B cell (primary cell): ENCODE measurements at regions not wholly inside any gene's neighbourhood (a gene's known extent, or its start where the extent isn't known, plus 50 kb on each side); places are given as distances from the start of the nearest gene placed in this dataset.

ENCODE experiments used
- ATAC-seq: fragments of 200-7000 bp; cut with Tn5 transposase; one replicate; pipeline ENCODE4 v1.10.0; 2021; ENCODE audit warnings: low read depth, mild to moderate bottlenecking, moderate number of reproducible peaks, moderate library complexity
- CTCF ChIA-PET: fragments of 350-600 bp; sonication (Branson Sonifier 250); formaldehyde crosslinking; loops from one replicate; lab custom pipeline; 2021; ENCODE audit warnings: antibody characterized with exemption, inconsistent platforms; lab: Charles Lee
- POLR2A ChIA-PET: fragments of 350-600 bp; sonication (Branson Sonifier 250); formaldehyde crosslinking; loops from one replicate; lab custom pipeline; 2021; ENCODE audit warnings: antibody characterized with exemption; lab: Charles Lee
- DNase-seq: peaks from one replicate; pipeline ENCODE4 v3.0.0; 2013
- H2AFZ ChIP-seq: 2 replicates; pipeline ENCODE4 v1.6.1; 2012; ENCODE audit warnings: mild to moderate bottlenecking, low read depth, low read length; ENCODE audit not compliant: insufficient read depth, poor library complexity, severe bottlenecking
- H3K27ac ChIP-seq, 2 donors: 1 replicate in 1 of 2; 2 replicates in 1 of 2; pipeline ENCODE4 v1.5.1; 2012 to 2013; ENCODE audit warnings: low read length in 2 of 2, mild to moderate bottlenecking in 2 of 2, moderate library complexity in 1 of 2
- H3K27me3 ChIP-seq, 4 experiments: fragments of 200-600 bp in 1 of 4; sonication (generic) in 1 of 4; replicated peaks in 1 of 4; 1 replicate in 2 of 4; 2 replicates in 2 of 4; pipeline versions ENCODE4 v1.6.1 to v1.7.0; 2013 to 2016; ENCODE audit warnings: low read length in 3 of 4, mild to moderate bottlenecking in 2 of 4, mixed read lengths in 1 of 4, moderate library complexity in 1 of 4; ENCODE audit not compliant: insufficient read depth in 4 of 4, control insufficient read depth in 3 of 4; ENCODE audit errors: control extremely low read depth in 1 of 4
- H3K36me3 ChIP-seq, 2 experiments: replicated peaks in 1 of 2; 1 replicate in 1 of 2; 2 replicates in 1 of 2; pipeline versions ENCODE4 v1.6.1 to v1.7.1; 2013; ENCODE audit warnings: low read length in 1 of 2; ENCODE audit not compliant: insufficient read depth in 2 of 2, control insufficient read depth in 1 of 2; ENCODE audit errors: control extremely low read depth in 1 of 2, extremely low read depth in 1 of 2
- H3K4me1 ChIP-seq, 2 donors: fragments of 200-600 bp in 1 of 2; sonication (generic) in 1 of 2; 1 replicate in 1 of 2; 2 replicates in 1 of 2; pipeline versions ENCODE4 v1.5.1 to v1.6.1; 2013 to 2017; ENCODE audit warnings: low read length in 2 of 2; ENCODE audit not compliant: control insufficient read depth in 2 of 2, insufficient read depth in 2 of 2
- H3K4me2 ChIP-seq: replicated peaks from 2 replicates; pipeline ENCODE3; 2012; ENCODE audit warnings: mild to moderate bottlenecking, low read depth, low read length; ENCODE audit not compliant: poor library complexity, severe bottlenecking
- H3K4me3 ChIP-seq, 5 experiments: fragments of 200-600 bp in 1 of 5; sonication (generic) in 1 of 5; 1 replicate in 3 of 5; 2 replicates in 2 of 5; pipeline versions ENCODE4 v1.5.1 to v1.7.0; 2011 to 2016; ENCODE audit warnings: low read length in 4 of 5, mild to moderate bottlenecking in 4 of 5, low read depth in 2 of 5, control low read depth in 1 of 5, moderate library complexity in 1 of 5; ENCODE audit not compliant: insufficient read depth in 1 of 5; ENCODE audit errors: control extremely low read depth in 1 of 5, extremely low read depth in 1 of 5
- H3K79me2 ChIP-seq: fragments of 200-600 bp; sonication (generic); one replicate; pipeline ENCODE4 v1.6.0; 2016; ENCODE audit warnings: low read length; ENCODE audit not compliant: control insufficient read depth, insufficient read depth
- H3K9ac ChIP-seq: fragments of 200-600 bp; sonication (generic); 2 replicates; pipeline ENCODE4 v1.6.1; 2017; ENCODE audit warnings: mild to moderate bottlenecking, low read length, moderate library complexity
- H3K9me3 ChIP-seq, 3 donors: one replicate each; pipeline versions ENCODE4 v1.6.1 to v1.7.1; 2013; ENCODE audit warnings: low read length in 2 of 3; ENCODE audit not compliant: control insufficient read depth in 2 of 3, insufficient read depth in 1 of 3; ENCODE audit errors: control extremely low read depth in 1 of 3
- H4K20me1 ChIP-seq: 2 replicates; pipeline ENCODE4 v1.6.0; 2012; ENCODE audit warnings: mild to moderate bottlenecking, low read length; ENCODE audit not compliant: insufficient read depth, control insufficient read depth, poor library complexity, severe bottlenecking
- H3K27ac Mint-ChIP-seq: one replicate; pipeline ENCODE4 v1.8.0; 2021; ENCODE audit warnings: mixed read lengths
- H3K27me3 Mint-ChIP-seq: one replicate; pipeline ENCODE4 v1.8.0; 2021; ENCODE audit warnings: mixed read lengths
- H3K4me1 Mint-ChIP-seq: one replicate; pipeline ENCODE4 v1.8.0; 2021; ENCODE audit warnings: mixed read lengths
- H3K4me3 Mint-ChIP-seq: one replicate; pipeline ENCODE4 v1.8.0; 2021; ENCODE audit warnings: mixed read lengths
- H3K9me3 Mint-ChIP-seq: one replicate; pipeline ENCODE4 v1.8.0; 2022; ENCODE audit warnings: mixed read lengths; ENCODE audit not compliant: insufficient read depth
- EZH2 ChIP-seq: IDR thresholded peaks from 2 replicates; pipeline ENCODE4 v1.6.1; 2012; ENCODE audit warnings: borderline replicate concordance, low read depth, mild to moderate bottlenecking, moderate library complexity, low read length; ENCODE audit not compliant: insufficient read depth, poor library complexity, severe bottlenecking
- WGBS: methylation state at CpG from one replicate; pipeline ENCODE4 v1.1.5; 2013; ENCODE audit warnings: missing lambda C conversion rate; ENCODE audit not compliant: insufficient coverage; 5-methylcytosine and 5-hydroxymethylcytosine counted together
- intact Hi-C: fragments of 100-400 bp; cut with micrococcal nuclease; formaldehyde crosslinking; loops from one replicate; pipeline ENCODE4 v1.10.0; 2022
- TF ChIP-seq, protein P1 (sequence below): fragments of 200-600 bp; IDR thresholded peaks from one replicate; pipeline ENCODE4 v1.8.0; 2022; ENCODE audit warnings: antibody characterized with exemption, mild to moderate bottlenecking

DNA sequence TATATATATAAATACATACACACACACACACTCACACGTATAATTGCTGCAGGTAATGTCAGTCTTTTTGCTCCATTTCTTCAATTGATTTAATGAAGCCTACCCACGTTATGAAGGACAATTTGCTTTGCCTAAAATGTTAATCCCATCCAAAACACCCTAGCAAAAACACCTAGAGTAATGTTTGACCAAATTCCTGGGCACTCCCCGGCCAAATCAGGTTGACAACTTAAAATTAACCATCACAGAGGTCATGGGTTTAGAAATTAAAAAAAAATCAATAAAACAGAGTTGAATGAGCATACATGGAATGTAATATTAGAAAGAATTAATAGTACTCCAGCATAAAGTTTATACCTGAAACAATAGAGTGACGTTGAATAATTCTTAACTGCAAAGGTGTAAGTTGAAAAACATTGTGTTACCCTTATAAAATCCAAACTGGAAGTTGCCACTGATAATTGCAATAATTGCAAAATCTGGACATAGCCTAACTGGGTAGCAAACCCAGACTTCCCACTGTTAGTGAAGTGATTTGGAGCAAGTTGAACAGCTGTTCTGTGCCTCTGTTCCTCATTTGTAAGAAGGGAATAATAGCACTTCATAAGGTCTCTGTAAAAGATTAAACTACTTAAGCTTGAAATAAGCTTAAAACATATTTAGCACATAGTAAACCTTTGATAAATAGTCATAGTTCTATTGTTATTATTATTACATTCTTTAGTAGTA is 2120.5 kb downstream of the PCDH7 start:
- H3K4me3 Mint-ChIP-seq: no peak overlapping the region
- WGBS: no CpG with 5 or more reads among the region's 4 CpGs
- Histone ChIP-seq H3K9me3 (no peaks in the 10 kb centered on the region), H3K27ac (no peak overlapping the region), H3K27me3 (no peaks in the 10 kb centered on the region), H3K9ac (no peak overlapping the region), H4K20me1 (no peaks in the 10 kb centered on the region), H2AFZ (no peak overlapping the region), H3K36me3 (no peaks in the 10 kb centered on the region), H3K4me3 (no peak overlapping the region), H3K4me1 (no peaks in the 10 kb centered on the region), H3K79me2 (no peaks in the 10 kb centered on the region), H3K4me2 (no peak overlapping the region)
- intact Hi-C loops: no loop called here
- no peaks in the 10 kb centered on the region for H3K27me3 Mint-ChIP-seq
- no peak for DNase-seq
- ChIA-PET CTCF (no interaction called here), POLR2A (no interaction called here)
- H3K9me3 Mint-ChIP-seq: no peaks in the 10 kb centered on the region
- TF ChIP-seq EZH2: no peak
- TF ChIP-seq, protein P1, sequence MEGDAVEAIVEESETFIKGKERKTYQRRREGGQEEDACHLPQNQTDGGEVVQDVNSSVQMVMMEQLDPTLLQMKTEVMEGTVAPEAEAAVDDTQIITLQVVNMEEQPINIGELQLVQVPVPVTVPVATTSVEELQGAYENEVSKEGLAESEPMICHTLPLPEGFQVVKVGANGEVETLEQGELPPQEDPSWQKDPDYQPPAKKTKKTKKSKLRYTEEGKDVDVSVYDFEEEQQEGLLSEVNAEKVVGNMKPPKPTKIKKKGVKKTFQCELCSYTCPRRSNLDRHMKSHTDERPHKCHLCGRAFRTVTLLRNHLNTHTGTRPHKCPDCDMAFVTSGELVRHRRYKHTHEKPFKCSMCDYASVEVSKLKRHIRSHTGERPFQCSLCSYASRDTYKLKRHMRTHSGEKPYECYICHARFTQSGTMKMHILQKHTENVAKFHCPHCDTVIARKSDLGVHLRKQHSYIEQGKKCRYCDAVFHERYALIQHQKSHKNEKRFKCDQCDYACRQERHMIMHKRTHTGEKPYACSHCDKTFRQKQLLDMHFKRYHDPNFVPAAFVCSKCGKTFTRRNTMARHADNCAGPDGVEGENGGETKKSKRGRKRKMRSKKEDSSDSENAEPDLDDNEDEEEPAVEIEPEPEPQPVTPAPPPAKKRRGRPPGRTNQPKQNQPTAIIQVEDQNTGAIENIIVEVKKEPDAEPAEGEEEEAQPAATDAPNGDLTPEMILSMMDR: no peak
- no peak overlapping the region for H3K27ac Mint-ChIP-seq
- no peaks in the 10 kb centered on the region for H3K4me1 Mint-ChIP-seq
- no peak for ATAC-seq

DNA sequence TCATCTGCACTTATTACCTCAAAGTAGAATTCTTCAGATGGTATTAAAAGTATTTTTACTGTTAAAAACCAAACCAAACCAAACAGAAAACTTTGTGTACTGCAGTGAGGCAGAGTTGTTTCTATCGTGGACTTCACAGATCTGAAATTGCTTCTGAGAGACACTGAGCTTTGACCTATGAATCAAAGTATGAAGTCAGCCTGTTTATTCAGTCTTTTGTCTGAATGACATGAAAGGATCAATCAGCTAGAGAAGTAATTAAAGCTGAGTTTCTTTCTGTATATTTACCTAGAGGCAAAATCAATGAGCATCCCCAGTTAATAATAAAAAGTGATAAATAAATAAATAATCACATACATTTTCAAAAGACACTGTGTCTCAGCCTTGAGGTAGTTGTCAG is 2121.0 kb downstream of the PCDH7 start:
- Mint-ChIP-seq H3K4me3 (no peak overlapping the region), H3K27ac (no peak overlapping the region), H3K4me1 (no peaks in the 10 kb centered on the region), H3K27me3 (no peaks in the 10 kb centered on the region), H3K9me3 (no peaks in the 10 kb centered on the region)
- POLR2A ChIA-PET: no interaction called here
- Histone ChIP-seq H4K20me1 (no peaks in the 10 kb centered on the region), H3K4me3 (no peak overlapping the region), H3K9ac (no peak overlapping the region), H3K4me1 (no peaks in the 10 kb centered on the region), H3K36me3 (no peaks in the 10 kb centered on the region), H3K4me2 (no peak overlapping the region), H3K9me3 (no peaks in the 10 kb centered on the region), H3K27me3 (no peaks in the 10 kb centered on the region), H3K79me2 (no peaks in the 10 kb centered on the region), H3K27ac (no peak overlapping the region), H2AFZ (no peak overlapping the region)
- ATAC-seq: no peak
- intact Hi-C loops: no loop called here
- CTCF ChIA-PET: no interaction called here
- no peak for DNase-seq
- TF ChIP-seq EZH2: no peak
- TF ChIP-seq, protein P1: no peak
- WGBS: 100% methylated on average over 1 of the region's 1 CpG
